ENCODE measurements at regions not wholly inside any gene's neighbourhood (a gene's known extent, or its start where the extent isn't known, plus 50 kb on each side); places are given as distances from the start of the nearest gene placed in this dataset.

- TF ChIP-seq POLR2AphosphoS5 (IDR thresholded peaks at IDR 0.05), result no peak
- TF ChIP-seq CTCF (IDR thresholded peaks at IDR 0.05), result no peak
- no peak for TF ChIP-seq EP300 (IDR thresholded peaks at IDR 0.05)
- no peak for TF ChIP-seq POLR2A (IDR thresholded peaks at IDR 0.05)
These were observed 198.2 kb downstream of the ADCYAP1 start for GRCh38 chr18:1102848-1103247.

Data from sigmoid colon (tissue), 4 donors.